GM12878 (cell line): ENCODE measurements at regions not wholly inside any gene's neighbourhood (a gene's known extent, or its start where the extent isn't known, plus 50 kb on each side); places are given as distances from the start of the nearest gene placed in this dataset.

Experiments
- ATAC-seq: fragments of 200-7000 bp; cut with Tn5 transposase; 3 replicates; pipeline ENCODE4 v1.9.1; 2020; ENCODE audit warnings: mild to moderate bottlenecking, moderate library complexity
- BruUV-seq: library from RNA; stranded (reverse); fragments of 400-500 nt; replicated peaks from 2 replicates; lab custom pipeline; 2021; lab: Mats Ljungman, UMichigan
- CTCF ChIA-PET: fragments of 300-600 bp; sonication (Branson Sonifier 250); formaldehyde crosslinking; extraction: SDS; loops from one replicate; lab custom pipeline; 2021; ENCODE audit warnings: inconsistent platforms; lab: Yijun Ruan, JAX
- POLR2A ChIA-PET: fragments of 350-600 bp; formaldehyde crosslinking; extraction: SDS; loops from one replicate; lab custom pipeline; 2021; ENCODE audit warnings: inconsistent platforms; lab: Charles Lee
- RAD21 ChIA-PET: fragments of 300-600 bp; sonication (Branson Sonifier 250); formaldehyde crosslinking; loops from one replicate; lab custom pipeline; 2023; ENCODE audit warnings: antibody characterized with exemption; ENCODE audit not compliant: unreplicated experiment; lab: Charles Lee
- SMC1A ChIA-PET: fragments of 300-600 bp; sonication (Branson Sonifier 250); formaldehyde crosslinking; loops from one replicate; lab custom pipeline; 2023; ENCODE audit not compliant: unreplicated experiment, uncharacterized antibody; lab: Charles Lee
- DNase-seq: peaks from one replicate; pipeline ENCODE4 v3.0.0-alpha.2; 2011; ENCODE audit warnings: low read depth, low spot score
- FAIRE-seq: peaks from 3 replicates; lab custom pipeline; 2011; peaks lifted over from hg19 to GRCh38; lab: Jason Lieb, UNC
- H2AFZ ChIP-seq: 2 replicates; pipeline ENCODE4 v1.6.0; 2011; ENCODE audit warnings: low read depth, low read length, control low read depth; ENCODE audit not compliant: control insufficient read depth
- H3K27ac ChIP-seq: 2 replicates; pipeline ENCODE4 v1.5.1; 2011; ENCODE audit warnings: control low read depth; ENCODE audit not compliant: control insufficient read depth, insufficient read depth
- H3K27me3 ChIP-seq, 2 experiments: replicated peaks in 1 of 2; 2 replicates each; pipeline versions ENCODE4 v1.6.0 to v1.6.1; 2011; ENCODE audit warnings: low read length in 1 of 2; ENCODE audit not compliant: control insufficient read depth in 2 of 2, insufficient read depth in 2 of 2
- H3K36me3 ChIP-seq, 2 experiments: 2 replicates each; pipeline ENCODE4 v1.5.1; 2011; ENCODE audit warnings: low read length in 1 of 2; ENCODE audit not compliant: control insufficient read depth in 2 of 2, insufficient read depth in 2 of 2
- H3K4me1 ChIP-seq: 2 replicates; pipeline ENCODE4 v1.6.1; 2011; ENCODE audit warnings: mild to moderate bottlenecking, low read length, moderate library complexity, mixed read lengths; ENCODE audit not compliant: control insufficient read depth, insufficient read depth
- H3K4me2 ChIP-seq: 2 replicates; pipeline ENCODE4 v1.6.0; 2011; ENCODE audit warnings: control low read depth; ENCODE audit not compliant: control insufficient read depth, insufficient read depth
- H3K4me3 ChIP-seq: fragments of 200-600 bp; sonication (generic); 2 replicates; pipeline ENCODE4 v1.5.1; 2016
- H3K79me2 ChIP-seq: 2 replicates; pipeline ENCODE4 v1.6.0; 2011; ENCODE audit warnings: low read length; ENCODE audit not compliant: control insufficient read depth, insufficient read depth
- H3K9ac ChIP-seq: 2 replicates; pipeline ENCODE4 v1.8.0; 2011; ENCODE audit warnings: low read length, control low read depth, mixed read lengths; ENCODE audit not compliant: control insufficient read depth, insufficient read depth
- H3K9me3 ChIP-seq: replicated peaks from 3 replicates; pipeline ENCODE4 v1.5.1; 2011; ENCODE audit warnings: mild to moderate bottlenecking, low read length; ENCODE audit not compliant: control insufficient read depth, insufficient read depth
- H4K20me1 ChIP-seq: 2 replicates; pipeline ENCODE4 v1.6.0; 2011; ENCODE audit not compliant: control insufficient read depth, insufficient read depth
- HCFC1 ChIP-seq: fragments of 150-350 bp; IDR thresholded peaks from 2 replicates; pipeline ENCODE4 v1.6.1; 2014; ENCODE audit warnings: low read length
- PAX8 ChIP-seq: fragments of 450-650 bp; IDR thresholded peaks from 2 replicates; pipeline ENCODE4 v1.6.1; 2017; ENCODE audit warnings: mild to moderate bottlenecking, moderate library complexity
- RB1 ChIP-seq: fragments of 450-650 bp; formaldehyde crosslinking; IDR thresholded peaks from 2 replicates; pipeline ENCODE4 v1.6.1; 2017; ENCODE audit warnings: mild to moderate bottlenecking, borderline replicate concordance
- SMAD1 ChIP-seq: fragments of 450-650 bp; IDR thresholded peaks from 2 replicates; pipeline ENCODE4 v1.6.1; 2018; ENCODE audit warnings: mild to moderate bottlenecking, low read depth; ENCODE audit not compliant: partially characterized antibody
- ZNF207 ChIP-seq: fragments of 450-650 bp; IDR thresholded peaks from 2 replicates; pipeline ENCODE4 v1.6.1; 2014; ENCODE audit warnings: antibody characterized with exemption, mild to moderate bottlenecking, borderline replicate concordance
- ZZZ3 ChIP-seq: IDR thresholded peaks from 2 replicates; pipeline ENCODE4 v1.6.1; 2011; ENCODE audit warnings: low read depth; ENCODE audit not compliant: control insufficient read depth, insufficient read length
- WGBS: methylation state at CpG from one replicate; pipeline ENCODE4 v1.1.6; 2016; ENCODE audit warnings: low lambda C conversion rate; ENCODE audit not compliant: insufficient replicate concordance, insufficient coverage; ENCODE audit errors: missing lambda C conversion rate; 5-methylcytosine and 5-hydroxymethylcytosine counted together
- in situ Hi-C: fragments of 300-500 bp; cut with MboI; formaldehyde crosslinking; loops from 9 replicates; pipeline ENCODE4 v1.14.3; 2018; ENCODE audit warnings: mixed read lengths
- intact Hi-C: fragments of 100-400 bp; cut with micrococcal nuclease; formaldehyde crosslinking; loops from one replicate; pipeline ENCODE4 v1.14.2; 2022; ENCODE audit not compliant: unreplicated experiment
- TF ChIP-seq, protein P1 (sequence below): fragments of 450-650 bp; IDR thresholded peaks from 2 replicates; pipeline ENCODE4 v1.6.1; 2017; ENCODE audit warnings: mild to moderate bottlenecking, moderate library complexity
- TF ChIP-seq, protein P2 (sequence below): fragments of 150-350 bp; IDR thresholded peaks from 2 replicates; pipeline ENCODE4 v1.6.1; 2016; ENCODE audit warnings: low read depth, low read length

DNA sequence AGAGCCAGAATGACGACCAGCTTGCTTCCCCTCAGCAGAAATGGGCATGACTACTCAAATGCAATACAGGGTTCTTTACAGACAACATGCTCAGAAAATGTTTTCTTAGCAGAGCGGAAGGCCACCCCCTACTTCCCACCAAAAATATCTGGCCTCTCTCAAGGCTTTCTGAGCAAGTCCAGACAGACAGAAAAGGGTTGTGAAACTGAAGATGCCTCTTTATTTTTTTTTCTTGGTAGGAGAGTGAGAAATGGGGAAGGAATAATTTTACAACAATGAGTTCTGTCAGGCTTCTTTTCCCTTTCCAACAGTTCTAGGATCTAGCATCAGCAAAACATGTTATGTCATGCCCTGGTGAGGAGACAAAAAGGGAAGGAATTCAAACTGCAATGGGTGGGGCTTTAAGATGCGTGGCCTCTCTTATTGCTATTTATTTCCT is 172.0 kb upstream of the CAMK1G start:
- POLR2A ChIA-PET, result no interaction called here
- DNase-seq, result no peak
- intact Hi-C loops, result no loop called here
- no peak for ATAC-seq
- Histone ChIP-seq H4K20me1 (no peaks in the 10 kb centered on the region), H2AFZ (no peak overlapping the region), H3K27me3 (0 out of 4 replicates have a peak, but pooled peaks cover 0 to 2% of the 10 kb centered on the region in 2 experiments), H3K36me3 (no peaks in the 10 kb centered on the region), H3K9ac (no peak overlapping the region)
- BruUV-seq, result no TSS peak
- RAD21 ChIA-PET, result no interaction called here
- CTCF ChIA-PET, result no interaction called here
- no peak for TF ChIP-seq ZZZ3
- TF ChIP-seq ZNF207, result no peak
- no peak for TF ChIP-seq PAX8
- TF ChIP-seq SMAD1, result no peak
- TF ChIP-seq, all 136 proteins: peak for 0
- no peaks in the 10 kb centered on the region for H3K9me3 ChIP-seq
- no peak for FAIRE-seq
- WGBS, result 0% methylated on average over 3 of the region's 3 CpGs
- H3K4me1 ChIP-seq, result no peaks in the 10 kb centered on the region
- H3K4me3 ChIP-seq, result no peak overlapping the region
- no peak overlapping the region for H3K4me2 ChIP-seq
- SMC1A ChIA-PET, result no interaction called here
- H3K79me2 ChIP-seq, result no peaks in the 10 kb centered on the region
- H3K27ac ChIP-seq, result no peak overlapping the region
- in situ Hi-C loops, result no loop called here

DNA sequence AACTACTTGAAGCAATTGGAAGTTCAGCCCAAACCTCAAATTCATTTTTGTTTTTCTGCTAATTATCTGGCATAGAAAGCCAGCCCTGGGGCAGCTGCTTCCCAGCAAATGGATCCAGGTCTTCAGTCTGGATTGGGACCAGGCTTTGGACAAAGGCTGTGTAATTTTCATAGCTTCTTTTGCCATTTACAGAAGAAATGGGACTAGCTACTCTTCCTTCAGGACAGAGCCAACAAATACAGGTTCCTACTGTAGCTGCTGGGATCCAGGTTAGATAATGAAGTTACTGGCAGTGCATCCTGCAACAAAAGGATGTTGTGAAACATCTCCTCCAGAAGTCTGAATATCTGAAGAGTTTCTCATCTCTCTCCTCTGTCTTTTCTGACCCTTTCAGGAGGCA is 171.5 kb upstream of the CAMK1G start:
- Histone ChIP-seq H3K4me1 (no peaks in the 10 kb centered on the region), H3K4me2 (no peak overlapping the region), H4K20me1 (no peaks in the 10 kb centered on the region), H3K9me3 (no peaks in the 10 kb centered on the region), H3K4me3 (no peak overlapping the region), H3K9ac (no peak overlapping the region), H3K27me3 (0 out of 4 replicates have a peak, but pooled peaks cover 0 to 2% of the 10 kb centered on the region in 2 experiments), H3K27ac (no peak overlapping the region), H3K79me2 (no peaks in the 10 kb centered on the region), H2AFZ (no peak overlapping the region), H3K36me3 (no peaks in the 10 kb centered on the region)
- RAD21 ChIA-PET, result no interaction called here
- SMC1A ChIA-PET, result interaction anchor here (1.0 kb wide), 1 partner anchor 9 kb away, joined by 4 read pairs; no protein-coding TSS in a partner anchor
- no peak for FAIRE-seq
- intact Hi-C loops (no loop called here), in situ Hi-C loops (no loop called here)
- CTCF ChIA-PET, result no interaction called here
- DNase-seq, result no peak
- ATAC-seq, result no peak
- POLR2A ChIA-PET, result no interaction called here
- no TSS peak for BruUV-seq
- TF ChIP-seq, protein P1, sequence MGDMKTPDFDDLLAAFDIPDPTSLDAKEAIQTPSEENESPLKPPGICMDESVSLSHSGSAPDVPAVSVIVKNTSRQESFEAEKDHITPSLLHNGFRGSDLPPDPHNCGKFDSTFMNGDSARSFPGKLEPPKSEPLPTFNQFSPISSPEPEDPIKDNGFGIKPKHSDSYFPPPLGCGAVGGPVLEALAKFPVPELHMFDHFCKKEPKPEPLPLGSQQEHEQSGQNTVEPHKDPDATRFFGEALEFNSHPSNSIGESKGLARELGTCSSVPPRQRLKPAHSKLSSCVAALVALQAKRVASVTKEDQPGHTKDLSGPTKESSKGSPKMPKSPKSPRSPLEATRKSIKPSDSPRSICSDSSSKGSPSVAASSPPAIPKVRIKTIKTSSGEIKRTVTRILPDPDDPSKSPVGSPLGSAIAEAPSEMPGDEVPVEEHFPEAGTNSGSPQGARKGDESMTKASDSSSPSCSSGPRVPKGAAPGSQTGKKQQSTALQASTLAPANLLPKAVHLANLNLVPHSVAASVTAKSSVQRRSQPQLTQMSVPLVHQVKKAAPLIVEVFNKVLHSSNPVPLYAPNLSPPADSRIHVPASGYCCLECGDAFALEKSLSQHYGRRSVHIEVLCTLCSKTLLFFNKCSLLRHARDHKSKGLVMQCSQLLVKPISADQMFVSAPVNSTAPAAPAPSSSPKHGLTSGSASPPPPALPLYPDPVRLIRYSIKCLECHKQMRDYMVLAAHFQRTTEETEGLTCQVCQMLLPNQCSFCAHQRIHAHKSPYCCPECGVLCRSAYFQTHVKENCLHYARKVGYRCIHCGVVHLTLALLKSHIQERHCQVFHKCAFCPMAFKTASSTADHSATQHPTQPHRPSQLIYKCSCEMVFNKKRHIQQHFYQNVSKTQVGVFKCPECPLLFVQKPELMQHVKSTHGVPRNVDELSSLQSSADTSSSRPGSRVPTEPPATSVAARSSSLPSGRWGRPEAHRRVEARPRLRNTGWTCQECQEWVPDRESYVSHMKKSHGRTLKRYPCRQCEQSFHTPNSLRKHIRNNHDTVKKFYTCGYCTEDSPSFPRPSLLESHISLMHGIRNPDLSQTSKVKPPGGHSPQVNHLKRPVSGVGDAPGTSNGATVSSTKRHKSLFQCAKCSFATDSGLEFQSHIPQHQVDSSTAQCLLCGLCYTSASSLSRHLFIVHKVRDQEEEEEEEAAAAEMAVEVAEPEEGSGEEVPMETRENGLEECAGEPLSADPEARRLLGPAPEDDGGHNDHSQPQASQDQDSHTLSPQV, result no peak
- TF ChIP-seq HCFC1, result no peak
- TF ChIP-seq RB1, result no peak
- TF ChIP-seq, protein P2, sequence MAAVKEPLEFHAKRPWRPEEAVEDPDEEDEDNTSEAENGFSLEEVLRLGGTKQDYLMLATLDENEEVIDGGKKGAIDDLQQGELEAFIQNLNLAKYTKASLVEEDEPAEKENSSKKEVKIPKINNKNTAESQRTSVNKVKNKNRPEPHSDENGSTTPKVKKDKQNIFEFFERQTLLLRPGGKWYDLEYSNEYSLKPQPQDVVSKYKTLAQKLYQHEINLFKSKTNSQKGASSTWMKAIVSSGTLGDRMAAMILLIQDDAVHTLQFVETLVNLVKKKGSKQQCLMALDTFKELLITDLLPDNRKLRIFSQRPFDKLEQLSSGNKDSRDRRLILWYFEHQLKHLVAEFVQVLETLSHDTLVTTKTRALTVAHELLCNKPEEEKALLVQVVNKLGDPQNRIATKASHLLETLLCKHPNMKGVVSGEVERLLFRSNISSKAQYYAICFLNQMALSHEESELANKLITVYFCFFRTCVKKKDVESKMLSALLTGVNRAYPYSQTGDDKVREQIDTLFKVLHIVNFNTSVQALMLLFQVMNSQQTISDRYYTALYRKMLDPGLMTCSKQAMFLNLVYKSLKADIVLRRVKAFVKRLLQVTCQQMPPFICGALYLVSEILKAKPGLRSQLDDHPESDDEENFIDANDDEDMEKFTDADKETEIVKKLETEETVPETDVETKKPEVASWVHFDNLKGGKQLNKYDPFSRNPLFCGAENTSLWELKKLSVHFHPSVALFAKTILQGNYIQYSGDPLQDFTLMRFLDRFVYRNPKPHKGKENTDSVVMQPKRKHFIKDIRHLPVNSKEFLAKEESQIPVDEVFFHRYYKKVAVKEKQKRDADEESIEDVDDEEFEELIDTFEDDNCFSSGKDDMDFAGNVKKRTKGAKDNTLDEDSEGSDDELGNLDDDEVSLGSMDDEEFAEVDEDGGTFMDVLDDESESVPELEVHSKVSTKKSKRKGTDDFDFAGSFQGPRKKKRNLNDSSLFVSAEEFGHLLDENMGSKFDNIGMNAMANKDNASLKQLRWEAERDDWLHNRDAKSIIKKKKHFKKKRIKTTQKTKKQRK, result no peak
